ENCODE measurements at regions not wholly inside any gene's neighbourhood (a gene's known extent, or its start where the extent isn't known, plus 50 kb on each side); places are given as distances from the start of the nearest gene placed in this dataset.

DNA sequence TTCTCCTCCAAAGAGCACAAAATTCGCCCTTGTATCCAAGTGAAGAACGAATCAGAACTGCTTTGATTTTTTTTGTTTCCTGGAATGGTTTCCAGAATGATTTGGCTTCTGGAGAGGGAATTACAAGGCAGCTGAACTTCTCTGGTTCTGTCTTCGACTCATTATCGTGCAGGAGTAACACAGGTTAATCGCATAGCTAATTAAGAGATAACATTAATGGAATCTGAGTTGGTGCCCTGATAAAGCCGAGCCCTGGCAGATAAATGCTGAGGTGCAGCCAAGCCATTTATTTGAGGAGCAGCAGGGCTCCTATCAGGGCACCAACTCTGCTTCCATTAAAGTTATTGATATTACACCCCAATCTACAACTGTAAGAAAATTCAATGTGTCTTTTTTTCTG, 433.7 kb downstream of the ZNF521 start:
- TF ChIP-seq POLR2A (IDR thresholded peaks at IDR 0.05; ENCODE audit: low read depth) (no peak), POLR2AphosphoS5 (IDR thresholded peaks at IDR 0.05) (no peak), CTCF (IDR thresholded peaks at IDR 0.05) (no peak)
